ENCODE measurements at regions not wholly inside any gene's neighbourhood (a gene's known extent, or its start where the extent isn't known, plus 50 kb on each side); places are given as distances from the start of the nearest gene placed in this dataset.

DNA sequence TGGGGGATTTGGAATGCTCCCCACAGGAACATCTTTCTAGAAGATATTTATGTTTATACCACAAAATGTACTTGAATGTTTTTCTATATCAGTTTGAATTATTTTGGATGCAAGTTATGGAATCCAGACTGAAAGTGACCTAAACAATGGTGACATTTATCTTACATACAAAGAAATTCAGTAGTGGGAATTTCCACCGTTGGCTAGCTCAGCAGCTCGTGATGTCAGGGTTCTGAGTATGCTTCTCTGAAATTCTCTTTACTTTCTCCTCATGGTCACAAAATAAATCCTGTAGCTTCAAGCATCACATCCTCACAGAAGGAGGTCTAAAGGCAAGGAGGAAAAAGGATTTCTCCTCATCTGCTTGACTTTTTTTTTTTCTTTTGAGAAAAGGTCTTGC is 105.3 kb downstream of the AKAIN1 start:
- no peak overlapping the region for H3K4me3 ChIP-seq (ENCODE audit: low read depth, low read length)
- H3K9me3 ChIP-seq (ENCODE audit: control insufficient read depth, insufficient read depth, low read length): no peaks in the 10 kb centered on the region
- H3K4me1 ChIP-seq (ENCODE audit: control insufficient read depth, insufficient read depth, low read length): peaks cover 5% of the 10 kb centered on the region; the same call in 1 of the 2 replicates
- no peaks in the 10 kb centered on the region for H3K36me3 ChIP-seq (ENCODE audit: control insufficient read depth, insufficient read depth, low read length)
- no peak overlapping the region for H3K9ac ChIP-seq (ENCODE audit: low read depth, low read length)
- H3K27ac ChIP-seq (ENCODE audit: low read depth, low read length): no peak overlapping the region
- H3K27me3 ChIP-seq (ENCODE audit: control insufficient read depth, insufficient read depth, low read length): no peaks in the 10 kb centered on the region

GRCh38 chr18:5075297-5075696 is 121.8 kb downstream of the AKAIN1 start:
- Histone ChIP-seq H3K36me3 (ENCODE audit: control insufficient read depth, insufficient read depth, low read length) (no peaks in the 10 kb centered on the region), H3K27me3 (ENCODE audit: control insufficient read depth, insufficient read depth, low read length) (no peaks in the 10 kb centered on the region), H3K27ac (ENCODE audit: low read depth, low read length) (no peak overlapping the region), H3K4me1 (ENCODE audit: control insufficient read depth, insufficient read depth, low read length) (0 out of 2 replicates have a peak, but pooled peaks cover 3% of the 10 kb centered on the region), H3K4me3 (ENCODE audit: low read depth, low read length) (no peak overlapping the region), H3K9me3 (ENCODE audit: control insufficient read depth, insufficient read depth, low read length) (no peaks in the 10 kb centered on the region), H3K9ac (ENCODE audit: low read depth, low read length) (no peak overlapping the region)

DNA sequence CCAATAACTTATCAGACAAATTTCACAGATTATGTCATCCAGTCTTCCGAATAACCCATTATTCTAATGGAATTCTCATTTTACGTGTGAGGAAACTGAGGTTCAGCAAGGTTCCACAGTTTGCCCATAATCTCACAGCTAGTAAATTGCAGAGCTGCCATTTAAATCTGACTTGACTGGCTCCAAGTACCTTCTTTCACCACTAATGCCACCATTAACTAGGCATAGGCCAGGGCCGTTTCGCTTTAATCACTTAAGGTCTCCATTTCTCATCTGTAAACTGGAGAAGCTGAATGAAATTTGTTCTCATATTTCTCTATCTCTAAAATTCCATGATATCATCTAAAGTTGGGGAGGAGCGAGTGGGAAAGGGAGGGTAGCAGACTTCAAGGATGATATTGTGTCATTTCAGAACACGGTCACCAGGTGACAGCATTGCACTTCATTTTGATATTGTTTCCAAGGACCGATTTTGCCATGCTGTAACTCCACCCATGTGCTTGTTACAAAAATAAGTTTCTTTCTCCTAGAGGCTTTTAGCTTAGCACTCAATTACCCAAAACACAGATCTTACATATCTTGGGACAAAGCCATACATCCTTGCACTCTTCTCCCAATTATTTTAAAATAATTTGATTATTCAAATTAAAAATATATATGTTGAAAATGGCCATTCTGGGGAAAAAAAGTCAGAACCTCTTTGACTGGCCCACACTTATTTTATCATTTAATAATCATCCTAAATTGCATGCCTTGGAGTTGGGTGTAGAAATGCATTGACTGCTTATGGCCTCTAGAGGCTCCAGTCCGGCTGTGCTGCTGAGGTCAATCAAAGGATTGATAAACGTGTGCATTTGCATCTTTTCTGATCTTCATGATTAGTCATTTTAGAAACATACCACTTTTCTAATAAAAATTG is 123.8 kb downstream of the AKAIN1 start:
- Histone ChIP-seq H3K4me3 (ENCODE audit: low read depth, low read length) (no peak overlapping the region), H3K27ac (ENCODE audit: low read depth, low read length) (no peak overlapping the region), H3K27me3 (ENCODE audit: control insufficient read depth, insufficient read depth, low read length) (no peaks in the 10 kb centered on the region), H3K9ac (ENCODE audit: low read depth, low read length) (no peak overlapping the region), H3K4me1 (ENCODE audit: control insufficient read depth, insufficient read depth, low read length) (0 out of 2 replicates have a peak, but pooled peaks cover 3% of the 10 kb centered on the region), H3K9me3 (ENCODE audit: control insufficient read depth, insufficient read depth, low read length) (no peaks in the 10 kb centered on the region), H3K36me3 (ENCODE audit: control insufficient read depth, insufficient read depth, low read length) (no peaks in the 10 kb centered on the region)

GRCh38 chr18:5068851-5069250 is 128.2 kb downstream of the AKAIN1 start:
- Histone ChIP-seq H3K4me1 (ENCODE audit: control insufficient read depth, insufficient read depth, low read length) (0 out of 2 replicates have a peak, but pooled peaks cover 3% of the 10 kb centered on the region), H3K9ac (ENCODE audit: low read depth, low read length) (no peak overlapping the region), H3K36me3 (ENCODE audit: control insufficient read depth, insufficient read depth, low read length) (no peaks in the 10 kb centered on the region), H3K9me3 (ENCODE audit: control insufficient read depth, insufficient read depth, low read length) (no peaks in the 10 kb centered on the region), H3K27ac (ENCODE audit: low read depth, low read length) (no peak overlapping the region), H3K4me3 (ENCODE audit: low read depth, low read length) (no peak overlapping the region), H3K27me3 (ENCODE audit: control insufficient read depth, insufficient read depth, low read length) (no peaks in the 10 kb centered on the region)

- Histone ChIP-seq H3K36me3 (ENCODE audit: control insufficient read depth, insufficient read depth, low read length) (no peaks in the 10 kb centered on the region), H3K9me3 (ENCODE audit: control insufficient read depth, insufficient read depth, low read length) (no peaks in the 10 kb centered on the region), H3K4me1 (ENCODE audit: control insufficient read depth, insufficient read depth, low read length) (no peaks in the 10 kb centered on the region), H3K9ac (ENCODE audit: low read depth, low read length) (no peak overlapping the region), H3K4me3 (ENCODE audit: low read depth, low read length) (no peak overlapping the region), H3K27ac (ENCODE audit: low read depth, low read length) (no peak overlapping the region), H3K27me3 (ENCODE audit: control insufficient read depth, insufficient read depth, low read length) (no peaks in the 10 kb centered on the region)
These were observed 130.6 kb downstream of the AKAIN1 start for GRCh38 chr18:5066380-5066977.

DNA sequence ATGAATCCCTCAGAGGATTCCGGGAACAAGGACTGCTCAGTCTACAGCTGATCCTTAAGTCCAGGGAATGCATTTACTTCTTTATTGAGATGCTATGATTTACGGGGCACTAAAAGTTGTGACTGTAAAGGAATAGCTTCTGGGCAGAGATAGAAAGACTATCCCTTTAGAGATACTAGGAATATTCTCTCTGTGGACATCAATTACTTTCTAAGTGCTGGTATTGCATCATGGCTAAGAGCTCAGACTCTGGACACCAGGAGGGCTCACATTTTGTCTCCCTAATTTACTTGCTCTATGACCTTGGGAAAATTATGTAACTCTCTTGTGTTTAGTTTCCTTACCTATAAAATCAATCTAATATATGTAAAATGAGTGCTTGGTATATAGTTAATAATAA is 131.4 kb downstream of the AKAIN1 start:
- H3K27ac ChIP-seq (ENCODE audit: low read depth, low read length): no peak overlapping the region
- no peaks in the 10 kb centered on the region for H3K4me1 ChIP-seq (ENCODE audit: control insufficient read depth, insufficient read depth, low read length)
- no peak overlapping the region for H3K9ac ChIP-seq (ENCODE audit: low read depth, low read length)
- H3K4me3 ChIP-seq (ENCODE audit: low read depth, low read length): no peak overlapping the region
- no peaks in the 10 kb centered on the region for H3K36me3 ChIP-seq (ENCODE audit: control insufficient read depth, insufficient read depth, low read length)
- no peaks in the 10 kb centered on the region for H3K27me3 ChIP-seq (ENCODE audit: control insufficient read depth, insufficient read depth, low read length)
- H3K9me3 ChIP-seq (ENCODE audit: control insufficient read depth, insufficient read depth, low read length): no peaks in the 10 kb centered on the region

GRCh38 chr18:5064841-5065370 is 132.2 kb downstream of the AKAIN1 start:
- Histone ChIP-seq H3K36me3 (ENCODE audit: control insufficient read depth, insufficient read depth, low read length) (no peaks in the 10 kb centered on the region), H3K27ac (ENCODE audit: low read depth, low read length) (no peak overlapping the region), H3K27me3 (ENCODE audit: control insufficient read depth, insufficient read depth, low read length) (no peaks in the 10 kb centered on the region), H3K9me3 (ENCODE audit: control insufficient read depth, insufficient read depth, low read length) (no peaks in the 10 kb centered on the region), H3K9ac (ENCODE audit: low read depth, low read length) (no peak overlapping the region), H3K4me1 (ENCODE audit: control insufficient read depth, insufficient read depth, low read length) (no peaks in the 10 kb centered on the region), H3K4me3 (ENCODE audit: low read depth, low read length) (no peak overlapping the region)

DNA sequence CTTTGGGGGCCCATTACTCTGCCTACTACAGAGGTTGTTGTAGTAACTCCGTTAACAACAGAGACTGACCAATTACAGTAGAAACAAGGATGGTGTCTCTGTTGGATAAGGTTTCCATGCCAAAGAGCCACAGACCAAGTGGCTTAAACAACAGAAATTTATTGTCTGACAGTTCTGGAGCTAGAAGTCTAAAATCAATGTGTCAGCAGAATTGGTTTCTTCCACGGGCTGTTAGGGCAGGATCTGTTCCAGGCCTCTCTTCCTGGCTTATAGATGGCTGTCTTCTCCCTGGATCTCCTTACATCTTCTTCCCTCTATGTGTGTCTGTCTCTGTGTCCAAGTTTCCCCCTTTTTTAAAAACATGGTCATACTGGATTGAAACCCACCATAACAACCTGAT is 135.3 kb downstream of the AKAIN1 start:
- Histone ChIP-seq H3K4me1 (ENCODE audit: control insufficient read depth, insufficient read depth, low read length) (no peaks in the 10 kb centered on the region), H3K9ac (ENCODE audit: low read depth, low read length) (no peak overlapping the region), H3K27ac (ENCODE audit: low read depth, low read length) (no peak overlapping the region), H3K36me3 (ENCODE audit: control insufficient read depth, insufficient read depth, low read length) (no peaks in the 10 kb centered on the region), H3K27me3 (ENCODE audit: control insufficient read depth, insufficient read depth, low read length) (no peaks in the 10 kb centered on the region), H3K4me3 (ENCODE audit: low read depth, low read length) (no peak overlapping the region), H3K9me3 (ENCODE audit: control insufficient read depth, insufficient read depth, low read length) (no peaks in the 10 kb centered on the region)

GRCh38 chr18:5060543-5060942 is 136.5 kb downstream of the AKAIN1 start:
- Histone ChIP-seq H3K4me3 (ENCODE audit: low read depth, low read length) (no peak overlapping the region), H3K9ac (ENCODE audit: low read depth, low read length) (no peak overlapping the region), H3K27me3 (ENCODE audit: control insufficient read depth, insufficient read depth, low read length) (no peaks in the 10 kb centered on the region), H3K9me3 (ENCODE audit: control insufficient read depth, insufficient read depth, low read length) (no peaks in the 10 kb centered on the region), H3K27ac (ENCODE audit: low read depth, low read length) (no peak overlapping the region), H3K36me3 (ENCODE audit: control insufficient read depth, insufficient read depth, low read length) (no peaks in the 10 kb centered on the region), H3K4me1 (ENCODE audit: control insufficient read depth, insufficient read depth, low read length) (no peaks in the 10 kb centered on the region)

GRCh38 chr18:5059696-5060032 is 137.4 kb downstream of the AKAIN1 start:
- Histone ChIP-seq H3K36me3 (ENCODE audit: control insufficient read depth, insufficient read depth, low read length) (no peaks in the 10 kb centered on the region), H3K27ac (ENCODE audit: low read depth, low read length) (no peak overlapping the region), H3K4me1 (ENCODE audit: control insufficient read depth, insufficient read depth, low read length) (no peaks in the 10 kb centered on the region), H3K27me3 (ENCODE audit: control insufficient read depth, insufficient read depth, low read length) (no peaks in the 10 kb centered on the region), H3K9ac (ENCODE audit: low read depth, low read length) (no peak overlapping the region), H3K9me3 (ENCODE audit: control insufficient read depth, insufficient read depth, low read length) (no peaks in the 10 kb centered on the region), H3K4me3 (ENCODE audit: low read depth, low read length) (no peak overlapping the region)
